Sigmoid colon (tissue), 6 donors: ENCODE measurements at regions not wholly inside any gene's neighbourhood (a gene's known extent, or its start where the extent isn't known, plus 50 kb on each side); places are given as distances from the start of the nearest gene placed in this dataset.

ENCODE experiments used
- DNase-seq: peaks from one replicate; pipeline ENCODE4 v3.0.0-alpha.2; 2019
- H3K27ac ChIP-seq, 4 donors: fragments of 200-600 bp; sonication (generic); one replicate each; pipeline ENCODE4 v1.5.1; 2016 to 2019; ENCODE audit warnings: mild to moderate bottlenecking in 1 of 4
- H3K27me3 ChIP-seq, 3 donors: fragments of 200-600 bp; sonication (generic); one replicate each; pipeline ENCODE4 v1.5.1; 2019; ENCODE audit warnings: mild to moderate bottlenecking in 1 of 3
- H3K36me3 ChIP-seq, 4 donors: fragments of 200-600 bp; sonication (generic); one replicate each; pipeline ENCODE4 v1.5.1; 2016 to 2019
- H3K4me1 ChIP-seq, 4 donors: fragments of 200-600 bp; sonication (generic); one replicate each; pipeline ENCODE4 v1.5.1; 2017 to 2019
- H3K4me3 ChIP-seq, 4 donors: fragments of 200-600 bp; sonication (generic); one replicate each; pipeline ENCODE4 v1.5.1; 2017 to 2019; ENCODE audit warnings: mild to moderate bottlenecking in 2 of 4, moderate library complexity in 1 of 4
- H3K9me3 ChIP-seq, 4 donors: fragments of 200-600 bp in 3 of 4; sonication (generic) in 3 of 4; one replicate each; pipeline versions ENCODE4 v1.5.1 to v1.6.1; 2013 to 2019
- EP300 ChIP-seq, 4 donors: sonication (generic); formaldehyde crosslinking; IDR thresholded peaks; one replicate each; pipeline ENCODE4 v1.6.1; 2017; ENCODE audit warnings: antibody characterized with exemption in 4 of 4
- POLR2A ChIP-seq, 2 donors: fragments of 450-650 bp; IDR thresholded peaks; one replicate each; pipeline ENCODE4 v1.6.1; 2016; ENCODE audit warnings: antibody characterized with exemption in 2 of 2, mild to moderate bottlenecking in 2 of 2, moderate library complexity in 2 of 2
- POLR2AphosphoS5 ChIP-seq, 4 donors: sonication (generic); formaldehyde crosslinking; IDR thresholded peaks; one replicate each; pipeline ENCODE4 v1.6.1; 2017; ENCODE audit warnings: antibody characterized with exemption in 4 of 4
- WGBS, 2 donors: extraction: QIAGEN DNeasy Blood & Tissue Kit; methylation state at CpG; one replicate each; pipeline ENCODE4 v1.1.7; 2013; 5-methylcytosine and 5-hydroxymethylcytosine counted together
- intact Hi-C: fragments of 100-400 bp; cut with DNase I; formaldehyde crosslinking; loops from one replicate; pipeline ENCODE4 v1.15.1; 2023
- TF ChIP-seq, protein P1 (sequence below), 4 experiments: fragments of 450-650 bp in 3 of 4; fragments of 200-600 bp in 1 of 4; IDR thresholded peaks; one replicate each; pipeline ENCODE4 v1.5.1; 2016 to 2019; ENCODE audit warnings: antibody characterized with exemption in 4 of 4, mild to moderate bottlenecking in 3 of 4, moderate library complexity in 2 of 4
- donor health status: healthy with polysubstance abuse.
- donor health status: healthy.

- Histone ChIP-seq H3K4me3 (no peak overlapping the region), H3K27ac (no peak overlapping the region), H3K9me3 (no peaks in the 10 kb centered on the region), H3K36me3 (no peaks in the 10 kb centered on the region), H3K27me3 (no peaks in the 10 kb centered on the region), H3K4me1 (no peaks in the 10 kb centered on the region)
- TF ChIP-seq POLR2AphosphoS5 (IDR thresholded peaks at IDR 0.05) (no peak), POLR2A (IDR thresholded peaks at IDR 0.05) (no peak), EP300 (IDR thresholded peaks at IDR 0.05) (no peak)
- TF ChIP-seq, protein P1, sequence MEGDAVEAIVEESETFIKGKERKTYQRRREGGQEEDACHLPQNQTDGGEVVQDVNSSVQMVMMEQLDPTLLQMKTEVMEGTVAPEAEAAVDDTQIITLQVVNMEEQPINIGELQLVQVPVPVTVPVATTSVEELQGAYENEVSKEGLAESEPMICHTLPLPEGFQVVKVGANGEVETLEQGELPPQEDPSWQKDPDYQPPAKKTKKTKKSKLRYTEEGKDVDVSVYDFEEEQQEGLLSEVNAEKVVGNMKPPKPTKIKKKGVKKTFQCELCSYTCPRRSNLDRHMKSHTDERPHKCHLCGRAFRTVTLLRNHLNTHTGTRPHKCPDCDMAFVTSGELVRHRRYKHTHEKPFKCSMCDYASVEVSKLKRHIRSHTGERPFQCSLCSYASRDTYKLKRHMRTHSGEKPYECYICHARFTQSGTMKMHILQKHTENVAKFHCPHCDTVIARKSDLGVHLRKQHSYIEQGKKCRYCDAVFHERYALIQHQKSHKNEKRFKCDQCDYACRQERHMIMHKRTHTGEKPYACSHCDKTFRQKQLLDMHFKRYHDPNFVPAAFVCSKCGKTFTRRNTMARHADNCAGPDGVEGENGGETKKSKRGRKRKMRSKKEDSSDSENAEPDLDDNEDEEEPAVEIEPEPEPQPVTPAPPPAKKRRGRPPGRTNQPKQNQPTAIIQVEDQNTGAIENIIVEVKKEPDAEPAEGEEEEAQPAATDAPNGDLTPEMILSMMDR (IDR thresholded peaks at IDR 0.05) = no peak
- no peak for DNase-seq
- intact Hi-C loops = no loop called here
- 87% methylated on average over 2 of the region's 2 CpGs for WGBS, 2 donors
These were observed 161.0 kb downstream of the TRIB2 start for GRCh38 chr2:12877761-12878160.

DNA sequence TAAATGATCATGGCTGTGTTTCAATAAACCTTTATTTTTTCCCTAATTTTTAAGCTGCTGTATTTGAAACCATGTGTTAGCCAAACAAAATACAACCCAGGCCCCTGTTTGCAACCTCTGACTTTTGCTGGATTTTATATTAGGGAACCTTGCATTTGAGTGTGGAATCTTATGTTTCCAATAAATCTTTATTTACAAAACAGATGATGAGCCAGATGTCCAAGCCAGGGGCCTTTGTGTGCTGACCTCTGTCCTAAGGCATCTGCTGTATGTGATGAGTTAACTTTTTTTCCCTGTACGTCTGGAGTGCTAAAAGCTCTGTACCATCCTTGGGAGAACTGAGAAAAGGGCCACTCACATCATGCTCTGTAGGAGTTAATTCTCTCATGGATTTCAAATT lies 162.9 kb downstream of the TRIB2 start:
- whole genome bisulfite sequencing, 2 donors = 48 to 81% methylated on average over 1 of the region's 1 CpG
- Histone ChIP-seq H3K4me1 (peaks cover 0 to 5% (median 2%) of the 10 kb centered on the region in 4 donors), H3K9me3 (no peaks in the 10 kb centered on the region), H3K36me3 (no peaks in the 10 kb centered on the region), H3K4me3 (no peak overlapping the region), H3K27me3 (no peaks in the 10 kb centered on the region), H3K27ac (no peak overlapping the region)
- TF ChIP-seq, protein P1 (IDR thresholded peaks at IDR 0.05) = no peak
- TF ChIP-seq POLR2A (IDR thresholded peaks at IDR 0.05) (no peak), EP300 (IDR thresholded peaks at IDR 0.05) (no peak), POLR2AphosphoS5 (IDR thresholded peaks at IDR 0.05) (no peak)
- no peak for DNase-seq
- intact Hi-C loops = no loop called here

- Histone ChIP-seq H3K4me3 (no peak overlapping the region), H3K27ac (no peak overlapping the region), H3K36me3 (no peaks in the 10 kb centered on the region), H3K9me3 (no peaks in the 10 kb centered on the region), H3K4me1 (peaks cover 0 to 12% (median 4%) of the 10 kb centered on the region in 4 donors), H3K27me3 (no peaks in the 10 kb centered on the region)
- WGBS, 2 donors = 89 to 90% methylated on average over 7 of the region's 7 CpGs
- TF ChIP-seq POLR2AphosphoS5 (IDR thresholded peaks at IDR 0.05) (no peak), EP300 (IDR thresholded peaks at IDR 0.05) (no peak), POLR2A (IDR thresholded peaks at IDR 0.05) (no peak)
- TF ChIP-seq, protein P1 (IDR thresholded peaks at IDR 0.05) = no peak
- no peak for DNase-seq
- intact Hi-C loops = no loop called here
These were observed 165.2 kb downstream of the TRIB2 start for GRCh38 chr2:12881952-12882351.

- no peaks in the 10 kb centered on the region for H3K27me3 ChIP-seq
- intact Hi-C loops = no loop called here
- 45 to 48% methylated on average over 2 of the region's 2 CpGs for WGBS, 2 donors
- H3K4me1 ChIP-seq = peaks cover 0 to 12% (median 4%) of the 10 kb centered on the region in 4 donors
- H3K4me3 ChIP-seq = no peak overlapping the region
- TF ChIP-seq, protein P1 (IDR thresholded peaks at IDR 0.05) = no peak
- TF ChIP-seq POLR2AphosphoS5 (IDR thresholded peaks at IDR 0.05) = no peak
- TF ChIP-seq POLR2A (IDR thresholded peaks at IDR 0.05) = no peak
- TF ChIP-seq EP300 (IDR thresholded peaks at IDR 0.05) = no peak
- H3K36me3 ChIP-seq = no peaks in the 10 kb centered on the region
- no peaks in the 10 kb centered on the region for H3K9me3 ChIP-seq
- no peak for DNase-seq
- no peak overlapping the region for H3K27ac ChIP-seq
These were observed 165.7 kb downstream of the TRIB2 start for GRCh38 chr2:12882393-12882792.

DNA sequence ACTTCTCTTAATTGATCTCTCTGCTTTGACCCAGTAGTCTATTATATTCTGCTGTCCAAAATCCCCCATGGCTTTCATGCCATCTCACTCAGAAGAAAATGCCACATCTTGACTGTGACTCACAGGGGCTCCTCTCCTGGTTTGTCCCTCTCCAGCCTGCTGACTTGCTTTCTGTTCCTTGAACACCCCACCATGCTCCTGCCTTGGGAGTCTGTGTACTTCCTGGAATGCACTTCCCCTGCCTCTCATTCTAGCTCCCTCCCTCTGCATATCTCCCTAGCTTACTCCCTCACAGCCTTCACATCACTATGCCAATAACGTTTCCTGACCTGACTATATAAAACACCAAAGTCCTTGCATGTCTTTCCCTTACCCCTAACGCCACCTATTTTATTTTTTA lies 167.2 kb downstream of the TRIB2 start:
- intact Hi-C loops = no loop called here
- Histone ChIP-seq H3K9me3 (no peaks in the 10 kb centered on the region), H3K36me3 (no peaks in the 10 kb centered on the region), H3K27me3 (no peaks in the 10 kb centered on the region), H3K27ac (no peak overlapping the region), H3K4me1 (peaks cover 0 to 12% (median 4%) of the 10 kb centered on the region in 4 donors), H3K4me3 (no peak overlapping the region)
- WGBS, 2 donors = 63 to 75% methylated on average over 2 of the region's 2 CpGs
- TF ChIP-seq, protein P1 (IDR thresholded peaks at IDR 0.05) = no peak
- no peak for DNase-seq
